ENCODE measurements at regions not wholly inside any gene's neighbourhood (a gene's known extent, or its start where the extent isn't known, plus 50 kb on each side); places are given as distances from the start of the nearest gene placed in this dataset.

DNA sequence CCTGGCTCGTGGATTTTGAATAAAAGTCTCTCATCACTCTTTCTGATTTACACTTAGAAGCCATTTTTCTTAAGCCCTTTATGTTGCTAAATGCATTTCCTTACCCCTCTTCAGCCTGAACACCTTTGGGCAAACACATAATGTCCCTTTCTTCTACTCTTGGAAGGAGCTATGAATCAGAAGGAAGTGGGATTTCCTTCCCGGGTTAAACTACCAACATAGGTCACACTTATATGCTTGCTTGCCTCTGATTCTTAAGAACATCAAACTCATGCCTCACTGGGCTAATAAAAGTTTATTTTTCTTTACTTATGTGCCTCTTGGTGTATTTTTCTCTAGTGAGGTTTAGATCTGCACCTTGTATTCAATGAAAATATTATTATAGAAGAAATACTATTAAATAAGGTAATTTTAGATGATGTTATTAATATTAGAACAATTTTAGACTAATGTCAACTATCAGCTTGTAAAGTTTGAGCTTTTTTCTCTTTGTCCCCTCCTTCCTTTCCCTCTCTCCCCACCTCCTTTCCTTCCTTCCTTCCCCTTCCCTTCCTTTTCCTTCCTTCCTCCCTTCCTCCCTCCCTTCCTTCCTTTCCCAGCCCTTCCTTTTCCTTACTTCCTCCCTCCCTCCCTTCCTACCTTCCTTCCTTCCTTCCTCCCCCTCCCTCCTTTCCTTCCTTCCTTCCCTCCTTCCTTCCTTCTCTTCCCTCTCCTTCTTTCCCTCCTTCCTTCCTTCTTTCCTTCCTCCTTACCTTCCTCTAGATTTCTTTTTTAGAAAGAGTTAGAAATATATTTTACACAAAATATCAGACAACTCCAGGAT lies 66.5 kb upstream of the KCNJ6 start:
- Mint-ChIP-seq H3K9me3 (ENCODE audit: low read depth) (no peaks in the 10 kb centered on the region), H3K4me3 (ENCODE audit: low read depth) (no peak overlapping the region)
- TF ChIP-seq, protein P1, sequence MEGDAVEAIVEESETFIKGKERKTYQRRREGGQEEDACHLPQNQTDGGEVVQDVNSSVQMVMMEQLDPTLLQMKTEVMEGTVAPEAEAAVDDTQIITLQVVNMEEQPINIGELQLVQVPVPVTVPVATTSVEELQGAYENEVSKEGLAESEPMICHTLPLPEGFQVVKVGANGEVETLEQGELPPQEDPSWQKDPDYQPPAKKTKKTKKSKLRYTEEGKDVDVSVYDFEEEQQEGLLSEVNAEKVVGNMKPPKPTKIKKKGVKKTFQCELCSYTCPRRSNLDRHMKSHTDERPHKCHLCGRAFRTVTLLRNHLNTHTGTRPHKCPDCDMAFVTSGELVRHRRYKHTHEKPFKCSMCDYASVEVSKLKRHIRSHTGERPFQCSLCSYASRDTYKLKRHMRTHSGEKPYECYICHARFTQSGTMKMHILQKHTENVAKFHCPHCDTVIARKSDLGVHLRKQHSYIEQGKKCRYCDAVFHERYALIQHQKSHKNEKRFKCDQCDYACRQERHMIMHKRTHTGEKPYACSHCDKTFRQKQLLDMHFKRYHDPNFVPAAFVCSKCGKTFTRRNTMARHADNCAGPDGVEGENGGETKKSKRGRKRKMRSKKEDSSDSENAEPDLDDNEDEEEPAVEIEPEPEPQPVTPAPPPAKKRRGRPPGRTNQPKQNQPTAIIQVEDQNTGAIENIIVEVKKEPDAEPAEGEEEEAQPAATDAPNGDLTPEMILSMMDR (IDR thresholded peaks at IDR 0.05; ENCODE audit: unreplicated experiment) = no peak

DNA sequence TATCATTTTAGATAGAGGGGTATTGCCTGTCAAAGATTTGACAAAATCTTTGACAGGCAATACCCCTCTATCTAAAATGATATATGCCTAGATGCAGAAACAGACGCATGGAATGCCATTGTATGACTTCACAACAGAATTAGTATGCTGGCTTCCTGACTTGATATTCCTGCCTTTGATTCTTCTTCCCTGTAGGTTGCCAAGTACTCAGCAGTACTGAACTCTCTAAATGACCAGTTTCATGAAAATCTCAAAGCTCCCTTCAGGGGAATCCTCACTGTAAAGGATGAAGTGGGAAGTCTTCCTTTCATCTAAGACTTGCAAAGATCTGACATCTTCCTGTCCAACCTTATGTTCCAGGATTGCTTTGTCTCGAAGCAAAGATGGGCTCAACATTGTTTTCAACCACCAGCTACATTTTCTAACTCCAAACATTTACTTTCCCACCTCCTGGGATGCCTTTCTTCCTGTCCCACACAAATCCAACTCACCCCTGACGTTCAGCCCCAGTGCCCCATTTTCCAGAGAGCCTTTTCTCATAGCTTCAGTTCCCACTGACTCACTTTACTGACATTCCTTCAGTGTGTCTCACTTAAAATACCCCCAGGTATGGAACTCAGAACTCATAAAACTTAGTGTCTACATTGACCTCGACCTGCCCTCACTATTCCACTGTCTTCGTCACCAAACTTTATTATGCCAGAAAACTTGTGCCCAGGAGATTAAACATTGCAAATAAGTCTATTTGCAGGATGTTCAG lies 67.3 kb upstream of the KCNJ6 start:
- no peaks in the 10 kb centered on the region for H3K36me3 Mint-ChIP-seq (ENCODE audit: insufficient read depth)
- DNase-seq (ENCODE audit: low spot score, unreplicated experiment) = no peak
- no peaks in the 10 kb centered on the region for H3K9me3 Mint-ChIP-seq (ENCODE audit: low read depth)
- no peak overlapping the region for H3K27ac Mint-ChIP-seq
- H3K4me3 Mint-ChIP-seq (ENCODE audit: low read depth) = no peak overlapping the region
- no peaks in the 10 kb centered on the region for H3K4me1 Mint-ChIP-seq (ENCODE audit: low read depth)
- H3K27me3 Mint-ChIP-seq = peaks cover 8% of the 10 kb centered on the region
- TF ChIP-seq, protein P1 (IDR thresholded peaks at IDR 0.05; ENCODE audit: unreplicated experiment) = no peak

More for the DNA sequence above, 66.5 kb upstream of the KCNJ6 start:
- Mint-ChIP-seq H3K36me3 (ENCODE audit: insufficient read depth) (no peaks in the 10 kb centered on the region), H3K27me3 (peaks cover 8% of the 10 kb centered on the region), H3K27ac (no peak overlapping the region), H3K4me1 (ENCODE audit: low read depth) (no peaks in the 10 kb centered on the region)
- no peak for DNase-seq (ENCODE audit: low spot score, unreplicated experiment)

DNA sequence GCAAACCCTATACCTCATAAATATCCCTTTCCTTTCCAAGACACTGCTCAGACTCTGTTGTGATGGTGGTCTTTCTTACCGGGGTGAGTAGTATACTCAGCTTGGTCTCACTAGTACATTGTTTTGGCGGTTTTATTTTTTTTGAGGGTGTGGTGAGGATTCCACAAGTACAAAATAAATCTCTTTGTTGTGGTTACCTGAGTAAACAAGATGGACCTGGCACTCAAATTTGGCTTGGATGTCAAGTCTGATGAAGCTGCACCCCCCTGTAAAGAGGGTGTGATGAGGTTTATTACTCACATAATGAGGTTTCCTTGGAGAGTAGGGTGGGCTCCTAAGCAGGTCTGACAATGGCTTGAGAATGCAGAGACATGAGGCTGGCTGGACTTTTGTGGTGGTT lies 68.2 kb upstream of the KCNJ6 start:
- Mint-ChIP-seq H3K4me1 (ENCODE audit: low read depth) (no peaks in the 10 kb centered on the region), H3K36me3 (ENCODE audit: insufficient read depth) (no peaks in the 10 kb centered on the region), H3K9me3 (ENCODE audit: low read depth) (no peaks in the 10 kb centered on the region), H3K27ac (no peak overlapping the region), H3K27me3 (peaks cover 8% of the 10 kb centered on the region), H3K4me3 (ENCODE audit: low read depth) (no peak overlapping the region)
- DNase-seq (ENCODE audit: low spot score, unreplicated experiment) = no peak
- TF ChIP-seq, protein P1 (IDR thresholded peaks at IDR 0.05; ENCODE audit: unreplicated experiment) = no peak

DNA sequence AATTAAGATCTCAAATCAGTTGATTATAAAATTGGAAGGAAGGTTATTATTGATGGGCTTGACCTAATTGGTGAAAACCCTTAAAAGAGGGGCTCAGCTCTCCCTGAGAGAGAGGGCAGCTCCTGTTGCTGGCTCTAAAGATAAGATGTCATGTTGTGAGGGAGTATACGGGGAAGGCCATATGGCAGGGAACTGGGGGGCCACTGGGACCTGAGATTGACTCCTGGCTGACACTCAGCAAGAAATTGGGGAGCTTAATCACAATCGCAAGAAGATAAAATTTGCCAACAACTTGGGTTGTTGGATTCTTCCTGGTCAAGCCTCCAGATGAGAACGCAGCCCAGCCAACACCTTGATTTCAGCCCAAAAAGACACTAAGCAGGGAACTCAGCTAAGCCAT lies 69.7 kb upstream of the KCNJ6 start:
- TF ChIP-seq, protein P1 (IDR thresholded peaks at IDR 0.05; ENCODE audit: unreplicated experiment) = no peak
- Mint-ChIP-seq H3K9me3 (ENCODE audit: low read depth) (no peaks in the 10 kb centered on the region), H3K27ac (no peak overlapping the region), H3K4me1 (ENCODE audit: low read depth) (no peaks in the 10 kb centered on the region), H3K4me3 (ENCODE audit: low read depth) (no peak overlapping the region), H3K36me3 (ENCODE audit: insufficient read depth) (no peaks in the 10 kb centered on the region), H3K27me3 (peaks cover 8% of the 10 kb centered on the region)
- DNase-seq (ENCODE audit: low spot score, unreplicated experiment) = no peak

DNA sequence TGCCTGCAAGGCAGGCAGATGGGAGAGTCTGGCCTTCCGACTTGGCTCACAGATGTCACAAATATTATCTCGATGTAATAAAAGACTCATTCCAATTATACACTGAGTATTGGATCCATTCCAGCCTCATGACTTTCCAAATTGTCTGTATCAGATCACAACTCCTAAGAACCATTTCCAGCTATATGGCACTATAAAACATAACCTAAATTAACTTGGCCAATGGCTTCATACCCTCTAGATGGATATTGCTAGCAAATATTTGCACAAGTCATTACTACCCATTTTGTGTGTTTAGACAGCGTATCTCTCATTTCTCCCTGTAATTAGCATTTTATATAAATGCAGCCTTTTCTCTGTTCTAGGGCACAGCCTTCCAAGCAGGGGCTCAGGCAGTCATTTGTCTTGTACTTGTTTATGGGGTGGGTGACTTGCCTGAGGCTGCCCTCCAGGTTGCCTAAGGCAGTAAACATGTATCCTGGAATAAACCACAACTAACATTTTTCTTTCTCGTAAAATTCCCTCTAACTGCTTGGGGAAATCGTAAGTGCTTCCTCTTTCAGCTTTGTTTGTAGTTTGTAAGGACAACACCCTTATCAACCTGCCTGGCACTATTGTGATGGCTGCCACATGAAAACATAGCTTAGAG lies 70.6 kb upstream of the KCNJ6 start:
- TF ChIP-seq, protein P1 (IDR thresholded peaks at IDR 0.05; ENCODE audit: unreplicated experiment) = no peak
- Mint-ChIP-seq H3K4me3 (ENCODE audit: low read depth) (no peak overlapping the region), H3K4me1 (ENCODE audit: low read depth) (no peaks in the 10 kb centered on the region), H3K9me3 (ENCODE audit: low read depth) (no peaks in the 10 kb centered on the region), H3K27me3 (peaks cover 8% of the 10 kb centered on the region), H3K27ac (no peak overlapping the region), H3K36me3 (ENCODE audit: insufficient read depth) (no peaks in the 10 kb centered on the region)
- DNase-seq (ENCODE audit: low spot score, unreplicated experiment) = no peak
